NCI-H1436 (cell line): ENCODE measurements at regions not wholly inside any gene's neighbourhood (a gene's known extent, or its start where the extent isn't known, plus 50 kb on each side); places are given as distances from the start of the nearest gene placed in this dataset.

Experiments used
- DNase-seq: peaks from one replicate; lab custom pipeline; 2025; lab: John Stamatoyannopoulos, UW

DNA sequence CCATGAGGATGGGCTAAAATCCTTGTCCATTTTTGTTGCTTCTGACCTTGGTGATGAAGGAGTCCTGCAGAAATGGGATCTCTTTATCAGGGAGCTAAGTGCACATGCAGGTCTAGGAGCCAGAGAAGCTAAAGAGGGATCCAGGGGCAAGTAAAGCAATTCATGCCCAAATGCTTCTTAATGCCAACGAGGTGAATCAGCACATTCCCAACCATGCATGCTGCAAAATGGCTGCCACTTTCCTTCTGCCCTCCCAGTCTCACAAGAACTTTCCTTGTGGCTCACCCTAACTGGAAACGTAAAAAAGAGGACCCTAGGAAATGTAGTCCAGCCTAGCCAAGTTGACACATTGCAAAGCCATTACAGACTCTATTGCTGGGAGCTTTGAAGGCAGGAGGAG is 298.4 kb downstream of the MAFB start:
- DNase-seq = no peak

DNA sequence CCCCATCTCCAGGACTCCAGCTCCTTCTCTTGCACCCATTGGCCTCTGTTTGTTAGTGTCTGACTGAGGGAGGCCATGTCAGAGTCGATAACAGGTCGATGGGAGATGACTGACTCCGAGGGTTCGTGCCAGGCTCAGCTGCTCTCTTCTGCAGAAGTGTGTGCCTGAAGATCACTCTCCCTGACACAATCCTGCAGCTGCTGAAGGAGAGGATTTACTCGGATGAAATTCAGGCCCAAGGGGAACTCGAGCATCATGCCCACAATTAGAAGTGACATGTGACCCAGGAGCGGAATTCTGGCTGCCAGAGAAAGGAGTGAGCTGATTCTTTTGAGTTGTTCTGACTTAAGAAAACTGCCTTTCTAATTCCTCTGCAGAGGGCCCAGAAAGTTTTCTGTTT is 318.2 kb downstream of the MAFB start:
- no peak for DNase-seq

- no peak for DNase-seq
Measured at GRCh38 chr20:40368876-40369275, 320.2 kb downstream of the MAFB start.

DNA sequence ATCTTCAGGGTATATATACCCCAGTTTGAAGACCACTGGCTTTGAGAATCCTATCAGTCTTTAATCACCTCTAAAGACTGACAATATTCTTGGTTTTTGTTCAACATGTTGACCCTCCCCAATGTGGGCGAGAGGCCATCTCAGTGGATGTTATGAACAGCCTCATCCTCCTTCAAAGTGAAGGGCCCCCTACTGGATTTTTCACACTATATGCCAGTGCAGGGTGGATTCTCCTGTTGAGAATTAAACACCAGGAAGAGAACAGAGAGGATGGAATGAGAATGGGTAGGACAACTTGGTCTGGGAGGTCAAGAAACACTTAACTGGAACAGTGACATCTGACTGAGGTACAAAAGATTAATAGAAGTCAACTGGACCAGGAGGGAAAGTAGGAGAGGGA is 327.1 kb downstream of the MAFB start:
- no peak for DNase-seq

DNA sequence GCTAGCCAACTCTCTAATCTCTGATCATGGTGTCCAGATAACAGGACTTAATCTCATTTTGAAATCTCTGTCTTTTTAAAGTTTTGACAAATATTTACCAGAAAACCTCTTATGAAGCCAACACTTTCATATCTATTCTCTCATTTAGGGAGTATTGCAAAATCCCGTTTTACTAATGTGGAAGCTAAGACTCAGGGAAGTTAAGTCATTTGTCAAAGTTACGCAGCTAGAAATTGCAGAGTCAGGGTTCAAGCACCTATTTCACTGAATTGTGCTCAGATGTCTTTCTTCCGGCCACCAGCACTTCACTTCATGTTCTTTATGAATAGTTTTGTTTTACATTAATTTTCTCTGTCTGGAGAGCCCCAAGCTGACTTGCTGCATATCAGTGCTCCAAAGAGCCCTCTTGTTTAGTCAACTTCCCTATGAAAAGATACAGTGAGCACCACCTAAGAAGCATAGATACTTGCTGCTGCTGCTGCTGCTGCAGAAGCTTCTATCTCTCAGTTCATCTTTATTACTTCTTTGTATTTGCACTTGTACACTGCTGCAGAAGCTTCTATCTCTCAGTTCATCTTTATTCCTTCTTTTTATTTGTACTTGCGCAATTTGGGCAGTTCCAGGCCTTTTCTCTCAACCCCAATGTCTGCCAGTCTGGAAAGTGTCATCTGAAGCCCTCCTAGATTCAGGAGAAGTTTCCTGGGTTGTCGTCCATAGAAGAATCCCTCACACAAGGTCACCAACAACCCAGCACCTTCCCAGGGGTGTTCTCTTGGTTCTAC is 329.7 kb downstream of the MAFB start:
- no peak for DNase-seq

DNA sequence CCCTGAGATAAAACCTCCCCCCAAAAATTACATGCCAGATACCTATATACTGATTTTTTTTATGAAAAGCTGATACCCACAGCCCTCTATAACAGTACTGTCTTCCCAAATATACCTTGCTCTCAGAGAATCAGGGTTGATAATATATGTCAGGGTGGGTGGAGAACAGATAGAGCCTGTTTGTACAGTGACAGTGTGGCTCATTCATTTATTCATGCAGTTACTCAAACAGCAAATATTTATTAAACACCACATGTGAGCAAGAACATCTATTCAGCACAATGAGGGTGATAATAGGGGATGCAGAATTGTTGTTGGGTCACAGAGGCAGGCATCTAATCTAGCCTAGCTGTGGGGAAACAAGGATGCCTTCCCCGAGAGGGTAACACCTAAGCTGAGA is 334.2 kb downstream of the MAFB start:
- DNase-seq = no peak

DNA sequence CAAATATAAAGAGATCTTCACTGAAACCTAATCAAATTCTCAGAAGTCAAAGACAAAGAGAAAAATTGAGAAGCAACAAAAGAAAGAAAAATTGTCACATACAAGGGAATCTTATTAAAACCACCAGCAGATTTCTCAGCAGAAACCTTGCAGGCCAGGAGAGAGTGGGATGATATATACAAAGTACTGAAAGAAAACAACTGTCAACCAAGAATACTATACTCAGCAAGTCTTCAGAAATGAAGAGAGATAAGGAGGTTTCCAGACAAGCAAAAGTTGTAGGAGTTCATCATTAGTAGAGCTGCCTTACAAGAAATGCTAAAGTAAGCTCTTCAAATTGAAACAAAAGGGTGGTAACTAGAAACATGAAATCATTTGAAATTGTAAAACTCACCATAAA is 345.6 kb downstream of the MAFB start:
- no peak for DNase-seq

GRCh38 chr20:40341561-40341960 is 347.5 kb downstream of the MAFB start:
- DNase-seq = no peak

GRCh38 chr20:40339661-40340449 is 349.2 kb downstream of the MAFB start:
- DNase-seq = no peak

DNA sequence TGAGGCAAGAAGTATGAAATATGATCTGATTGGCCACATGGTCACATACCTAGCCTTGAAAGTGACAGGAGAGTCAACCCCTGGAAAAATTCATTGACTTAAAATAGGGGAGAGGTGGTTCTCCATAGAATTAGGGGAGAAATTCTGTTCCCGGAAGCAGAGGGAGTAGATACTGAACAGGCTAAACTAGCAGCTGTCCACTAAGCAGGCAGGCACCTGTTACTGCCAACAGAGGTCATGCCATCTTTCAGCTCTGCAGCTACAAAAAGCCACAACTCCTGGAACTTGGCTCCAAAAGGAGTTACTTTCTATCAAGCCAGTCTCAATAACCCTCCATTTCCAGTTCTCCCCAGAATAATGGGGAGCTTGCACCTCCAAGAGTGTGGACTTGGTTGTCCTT is 352.5 kb downstream of the MAFB start:
- DNase-seq = no peak

- no peak for DNase-seq
Measured at GRCh38 chr20:40335901-40336351, 353.1 kb downstream of the MAFB start.

GRCh38 chr20:40335437-40335836 is 353.6 kb downstream of the MAFB start:
- DNase-seq = no peak

GRCh38 chr20:40333591-40333990 is 355.4 kb downstream of the MAFB start:
- DNase-seq = no peak

- no peak for DNase-seq
Measured at GRCh38 chr20:40331807-40332560, 357.1 kb downstream of the MAFB start.

GRCh38 chr20:40331249-40331648 is 357.8 kb downstream of the MAFB start:
- DNase-seq = no peak

- no peak for DNase-seq
Measured at GRCh38 chr20:40329321-40329720, 359.7 kb downstream of the MAFB start.

DNA sequence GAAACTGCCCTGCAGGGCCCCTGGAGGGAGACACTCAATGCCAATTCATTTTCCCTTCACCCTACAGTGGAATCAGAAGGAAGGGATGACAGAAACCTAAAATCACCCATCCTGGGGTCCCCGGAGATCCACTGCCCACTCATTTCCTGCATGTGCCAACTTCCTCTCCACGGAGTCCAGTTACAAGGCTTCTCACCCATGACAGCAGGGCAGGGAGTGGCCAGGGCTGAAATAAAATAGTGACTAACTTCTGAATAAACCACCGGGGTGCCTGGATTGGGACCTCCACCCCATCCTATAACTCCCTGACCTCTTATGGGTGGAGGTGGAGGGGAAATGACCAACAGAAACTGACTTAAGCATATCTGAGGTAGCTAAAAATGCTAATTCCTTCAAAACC is 362.3 kb downstream of the MAFB start:
- DNase-seq = no peak

- no peak for DNase-seq
Measured at GRCh38 chr20:40325006-40325568, 363.9 kb downstream of the MAFB start.

GRCh38 chr20:40323361-40323794 is 365.7 kb downstream of the MAFB start:
- no peak for DNase-seq

- DNase-seq = no peak
Measured at GRCh38 chr20:40322941-40323340, 366.1 kb downstream of the MAFB start.

- no peak for DNase-seq
Measured at GRCh38 chr20:40320517-40321011, 368.5 kb downstream of the MAFB start.
